H9 (cell line): ENCODE measurements at regions not wholly inside any gene's neighbourhood (a gene's known extent, or its start where the extent isn't known, plus 50 kb on each side); places are given as distances from the start of the nearest gene placed in this dataset.

Source experiments
- DNase-seq: peaks from one replicate; pipeline ENCODE4 v3.0.0-alpha.2; 2017
- H2AFZ ChIP-seq: one replicate; pipeline ENCODE4 v1.6.1; 2013; ENCODE audit warnings: mild to moderate bottlenecking, low read length, control low read depth, moderate library complexity
- H2AK5ac ChIP-seq: 2 replicates; pipeline ENCODE4 v1.6.1; 2013; ENCODE audit warnings: low read length, control low read depth, mixed read lengths; ENCODE audit not compliant: insufficient read length
- H2BK120ac ChIP-seq: one replicate; pipeline ENCODE4 v1.6.1; 2013; ENCODE audit warnings: low read depth, mild to moderate bottlenecking, low read length, control low read depth, inconsistent platforms; ENCODE audit not compliant: poor library complexity, severe bottlenecking
- H2BK12ac ChIP-seq: 2 replicates; pipeline ENCODE4 v1.6.1; 2013; ENCODE audit warnings: low read length, control low read depth, mixed read lengths, low read depth; ENCODE audit not compliant: insufficient read length
- H2BK15ac ChIP-seq: 2 replicates; pipeline ENCODE4 v1.6.1; 2013; ENCODE audit warnings: low read depth, low read length, control low read depth
- H2BK20ac ChIP-seq: one replicate; pipeline ENCODE4 v1.6.1; 2013; ENCODE audit warnings: low read depth, mild to moderate bottlenecking, low read length, control low read depth, inconsistent platforms; ENCODE audit not compliant: poor library complexity, severe bottlenecking
- H2BK5ac ChIP-seq: 2 replicates; pipeline ENCODE4 v1.6.1; 2013; ENCODE audit warnings: low read length, control low read depth, mixed read lengths; ENCODE audit not compliant: insufficient read length
- H3K14ac ChIP-seq: 2 replicates; pipeline ENCODE4 v1.6.1; 2013; ENCODE audit warnings: low read length, control low read depth; ENCODE audit not compliant: insufficient read depth
- H3K18ac ChIP-seq: 2 replicates; pipeline ENCODE4 v1.6.1; 2013; ENCODE audit warnings: low read depth, mild to moderate bottlenecking, mixed read lengths, low read length, control low read depth; ENCODE audit not compliant: insufficient read length
- H3K23ac ChIP-seq: 2 replicates; pipeline ENCODE4 v1.6.1; 2013; ENCODE audit warnings: low read length, control low read depth, mixed read lengths, low read depth; ENCODE audit not compliant: insufficient read length
- H3K23me2 ChIP-seq: 2 replicates; pipeline ENCODE4 v1.6.1; 2013; ENCODE audit warnings: low read depth, mild to moderate bottlenecking, mixed read lengths, low read length, control low read depth; ENCODE audit not compliant: insufficient read length, poor library complexity, severe bottlenecking
- H3K27ac ChIP-seq: 2 replicates; pipeline ENCODE4 v1.5.1; 2013; ENCODE audit warnings: low read length, control low read depth, mixed read lengths, low read depth; ENCODE audit not compliant: insufficient read length
- H3K27me3 ChIP-seq: 2 replicates; pipeline ENCODE4 v1.6.1; 2013; ENCODE audit warnings: low read length, control low read depth, inconsistent platforms; ENCODE audit not compliant: insufficient read depth
- H3K4ac ChIP-seq: 2 replicates; pipeline ENCODE4 v1.6.1; 2013; ENCODE audit warnings: low read depth, mild to moderate bottlenecking, control low read depth, inconsistent platforms, low read length, moderate library complexity
- H3K4me1 ChIP-seq: 2 replicates; pipeline ENCODE4 v1.6.1; 2013; ENCODE audit warnings: low read length, control low read depth, inconsistent platforms; ENCODE audit not compliant: insufficient read depth
- H3K4me2 ChIP-seq: 2 replicates; pipeline ENCODE4 v1.6.1; 2013; ENCODE audit warnings: low read length, control low read depth, mixed read lengths; ENCODE audit not compliant: insufficient read length, insufficient read depth
- H3K56ac ChIP-seq: 2 replicates; pipeline ENCODE4 v1.6.1; 2013; ENCODE audit warnings: low read depth, mild to moderate bottlenecking, mixed read lengths, low read length, control low read depth; ENCODE audit not compliant: insufficient read length
- H3K79me1 ChIP-seq: 2 replicates; pipeline ENCODE4 v1.6.1; 2013; ENCODE audit warnings: low read depth, mild to moderate bottlenecking, moderate library complexity, low read length, control low read depth, inconsistent platforms; ENCODE audit not compliant: insufficient read depth, poor library complexity, severe bottlenecking
- H3K79me2 ChIP-seq: 2 replicates; pipeline ENCODE4 v1.6.1; 2013; ENCODE audit warnings: low read length, control low read depth, inconsistent platforms; ENCODE audit not compliant: insufficient read depth
- H3K9ac ChIP-seq: 2 replicates; pipeline ENCODE4 v1.6.1; 2013; ENCODE audit warnings: low read length, control low read depth, mixed read lengths; ENCODE audit not compliant: insufficient read length; ENCODE audit errors: extremely low read depth
- H3K9me3 ChIP-seq: one replicate; pipeline ENCODE4 v1.6.1; 2013; ENCODE audit warnings: low read depth, low read length, inconsistent platforms; ENCODE audit not compliant: control insufficient read depth
- H3T11ph ChIP-seq: one replicate; pipeline ENCODE4 v1.6.1; 2013; ENCODE audit warnings: mild to moderate bottlenecking, low read length, control low read depth, inconsistent platforms
- H4K20me1 ChIP-seq: one replicate; pipeline ENCODE4 v1.6.1; 2013; ENCODE audit not compliant: control insufficient read depth, insufficient read length, insufficient read depth
- H4K5ac ChIP-seq: 2 replicates; pipeline ENCODE4 v1.6.1; 2013; ENCODE audit warnings: low read depth, mild to moderate bottlenecking, mixed read lengths, low read length, control low read depth; ENCODE audit not compliant: insufficient read length
- H4K8ac ChIP-seq: replicated peaks from 2 replicates; pipeline ENCODE4 v1.6.1; 2013; ENCODE audit warnings: low read length, control low read depth, mixed read lengths, low read depth; ENCODE audit not compliant: insufficient read length
- H4K91ac ChIP-seq: 2 replicates; pipeline ENCODE4 v1.6.1; 2013; ENCODE audit warnings: low read depth, mild to moderate bottlenecking, moderate library complexity, mixed read lengths, low read length, control low read depth; ENCODE audit not compliant: insufficient read length
- H3K27ac Mint-ChIP-seq, 3 experiments: 2 replicates in 2 of 3; 3 replicates in 1 of 3; pipeline ENCODE4 v1.8.0; 2020 to 2021; ENCODE audit warnings: mixed read lengths in 3 of 3, mild to moderate bottlenecking in 1 of 3, moderate library complexity in 1 of 3
- H3K27me3 Mint-ChIP-seq: 2 replicates; pipeline ENCODE4 v1.8.0; 2021; ENCODE audit warnings: low read depth, mild to moderate bottlenecking, moderate library complexity, mixed read lengths
- H3K36me3 Mint-ChIP-seq, 3 experiments: 2 replicates in 2 of 3; 3 replicates in 1 of 3; pipeline ENCODE4 v1.8.0; 2020 to 2021; ENCODE audit warnings: low read depth in 3 of 3, mixed read lengths in 3 of 3; ENCODE audit not compliant: insufficient read depth in 1 of 3
- H3K4me1 Mint-ChIP-seq, 2 experiments: 2 replicates each; pipeline ENCODE4 v1.8.0; 2020; ENCODE audit warnings: mixed read lengths in 2 of 2
- H3K4me3 Mint-ChIP-seq, 2 experiments: 2 replicates in 1 of 2; 3 replicates in 1 of 2; pipeline ENCODE4 v1.8.0; 2020 to 2021; ENCODE audit warnings: mild to moderate bottlenecking in 2 of 2, mixed read lengths in 2 of 2, moderate library complexity in 1 of 2
- H3K9me3 Mint-ChIP-seq, 2 experiments: 2 replicates in 1 of 2; 3 replicates in 1 of 2; pipeline ENCODE4 v1.8.0; 2020; ENCODE audit warnings: mild to moderate bottlenecking in 2 of 2, mixed read lengths in 2 of 2, moderate library complexity in 1 of 2
- WGBS: extraction: QIAGEN DNeasy Blood & Tissue Kit; methylation state at CpG from one replicate; pipeline ENCODE4 v1.1.7; 2013; ENCODE audit warnings: missing lambda C conversion rate, low lambda C conversion rate, mixed read lengths; ENCODE audit not compliant: insufficient read length; ENCODE audit errors: extremely low coverage; 5-methylcytosine and 5-hydroxymethylcytosine counted together
- TF ChIP-seq, protein P1 (sequence below): fragments of 200-600 bp; sonication (generic); conservative IDR thresholded peaks from 3 replicates; pipeline ENCODE4 v1.8.0; 2021; ENCODE audit warnings: antibody characterized with exemption, mild to moderate bottlenecking

DNA sequence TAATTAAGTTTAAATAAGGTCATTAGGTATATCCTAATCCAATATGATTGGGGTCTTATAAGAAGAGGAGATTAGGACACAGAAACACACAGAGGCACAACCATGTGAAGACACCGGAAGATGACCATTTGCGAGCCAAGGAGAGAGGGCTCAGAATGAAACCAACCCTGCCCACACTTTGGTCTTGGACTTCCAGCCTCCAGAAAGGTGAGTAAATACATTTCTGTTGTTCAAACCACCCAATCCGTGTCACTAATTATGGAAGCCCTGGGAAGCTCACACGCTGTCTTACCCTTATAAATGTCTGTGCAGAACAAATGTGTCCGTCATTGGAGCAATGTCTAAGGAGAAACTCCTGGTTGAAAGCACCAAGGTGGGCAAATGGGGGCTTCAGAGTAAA lies 95.0 kb downstream of the IYD start:
- no peak overlapping the region for H3K4me2 ChIP-seq
- H4K91ac ChIP-seq, result no peak overlapping the region
- no peaks in the 10 kb centered on the region for H3K79me2 ChIP-seq
- H2BK12ac ChIP-seq, result no peak overlapping the region
- no peaks in the 10 kb centered on the region for H3K4me1 ChIP-seq
- H2BK5ac ChIP-seq, result no peak overlapping the region
- H2AFZ ChIP-seq, result no peak overlapping the region
- H2AK5ac ChIP-seq, result no peak overlapping the region
- no peaks in the 10 kb centered on the region for H3K27me3 ChIP-seq
- no peak overlapping the region for H4K8ac ChIP-seq
- TF ChIP-seq, protein P1, sequence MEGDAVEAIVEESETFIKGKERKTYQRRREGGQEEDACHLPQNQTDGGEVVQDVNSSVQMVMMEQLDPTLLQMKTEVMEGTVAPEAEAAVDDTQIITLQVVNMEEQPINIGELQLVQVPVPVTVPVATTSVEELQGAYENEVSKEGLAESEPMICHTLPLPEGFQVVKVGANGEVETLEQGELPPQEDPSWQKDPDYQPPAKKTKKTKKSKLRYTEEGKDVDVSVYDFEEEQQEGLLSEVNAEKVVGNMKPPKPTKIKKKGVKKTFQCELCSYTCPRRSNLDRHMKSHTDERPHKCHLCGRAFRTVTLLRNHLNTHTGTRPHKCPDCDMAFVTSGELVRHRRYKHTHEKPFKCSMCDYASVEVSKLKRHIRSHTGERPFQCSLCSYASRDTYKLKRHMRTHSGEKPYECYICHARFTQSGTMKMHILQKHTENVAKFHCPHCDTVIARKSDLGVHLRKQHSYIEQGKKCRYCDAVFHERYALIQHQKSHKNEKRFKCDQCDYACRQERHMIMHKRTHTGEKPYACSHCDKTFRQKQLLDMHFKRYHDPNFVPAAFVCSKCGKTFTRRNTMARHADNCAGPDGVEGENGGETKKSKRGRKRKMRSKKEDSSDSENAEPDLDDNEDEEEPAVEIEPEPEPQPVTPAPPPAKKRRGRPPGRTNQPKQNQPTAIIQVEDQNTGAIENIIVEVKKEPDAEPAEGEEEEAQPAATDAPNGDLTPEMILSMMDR, result no peak
- no peak for DNase-seq
- WGBS, result no CpG with 5 or more reads among the region's 5 CpGs
- H3K79me1 ChIP-seq, result no peaks in the 10 kb centered on the region
- H3K9ac ChIP-seq, result no peak overlapping the region
- H2BK20ac ChIP-seq, result no peak overlapping the region
- H3K9me3 Mint-ChIP-seq, result no peaks in the 10 kb centered on the region; a peak in 1 of 5 replicates
- no peak overlapping the region for H3K4me3 Mint-ChIP-seq
- peaks cover 7% of the 10 kb centered on the region for H3K27me3 Mint-ChIP-seq
- H2BK120ac ChIP-seq, result no peak overlapping the region
- H3T11ph ChIP-seq, result no peak overlapping the region
- no peak overlapping the region for H3K27ac ChIP-seq
- no peak overlapping the region for H2BK15ac ChIP-seq
- H3K23me2 ChIP-seq, result no peaks in the 10 kb centered on the region
- H3K27ac Mint-ChIP-seq, result no peak overlapping the region
- H3K23ac ChIP-seq, result no peak overlapping the region
- no peaks in the 10 kb centered on the region for H4K20me1 ChIP-seq
- H3K14ac ChIP-seq, result no peak overlapping the region
- no peaks in the 10 kb centered on the region; a peak in 1 of 7 replicates for H3K36me3 Mint-ChIP-seq
- H3K18ac ChIP-seq, result no peak overlapping the region
- H3K56ac ChIP-seq, result no peak overlapping the region
- no peaks in the 10 kb centered on the region for H3K4me1 Mint-ChIP-seq
- no peaks in the 10 kb centered on the region for H3K9me3 ChIP-seq
- no peak overlapping the region for H4K5ac ChIP-seq
- no peak overlapping the region for H3K4ac ChIP-seq
